Adrenal gland (tissue), 9 donors: ENCODE measurements at regions not wholly inside any gene's neighbourhood (a gene's known extent, or its start where the extent isn't known, plus 50 kb on each side); places are given as distances from the start of the nearest gene placed in this dataset.

Experiments
- DNase-seq, 7 donors: peaks; one replicate each; pipeline ENCODE4 v3.0.0-alpha.2; 2019 to 2020
- H3K27ac ChIP-seq, 5 donors: fragments of 200-600 bp; sonication (generic) in 4 of 5; 1 replicate in 3 of 5; 2 replicates in 2 of 5; pipeline versions ENCODE4 v1.5.1 to v1.8.0; 2016 to 2020; ENCODE audit warnings: mild to moderate bottlenecking in 1 of 5
- H3K27me3 ChIP-seq: fragments of 200-600 bp; 2 replicates; pipeline ENCODE4 v1.8.0; 2021
- H3K36me3 ChIP-seq, 2 donors: fragments of 200-600 bp; replicated peaks in 1 of 2; 1 replicate in 1 of 2; 2 replicates in 1 of 2; pipeline versions ENCODE4 v1.5.1 to v1.8.0; 2018 to 2022
- H3K4me1 ChIP-seq, 2 donors: fragments of 200-600 bp; replicated peaks in 1 of 2; 1 replicate in 1 of 2; 2 replicates in 1 of 2; pipeline versions ENCODE4 v1.5.1 to v1.8.0; 2018 to 2021
- H3K4me3 ChIP-seq, 4 donors: fragments of 200-600 bp; sonication (generic) in 3 of 4; one replicate each; pipeline ENCODE4 v1.5.1; 2016 to 2018
- H3K9me3 ChIP-seq, 3 donors: fragments of 200-600 bp; sonication (generic) in 1 of 3; replicated peaks in 1 of 3; 1 replicate in 2 of 3; 2 replicates in 1 of 3; pipeline versions ENCODE4 v1.5.1 to v1.8.0; 2016 to 2021
- POLR2A ChIP-seq, 2 donors: fragments of 450-650 bp; IDR thresholded peaks; one replicate each; pipeline ENCODE4 v1.6.1; 2017; ENCODE audit warnings: antibody characterized with exemption in 2 of 2, mild to moderate bottlenecking in 2 of 2, moderate library complexity in 1 of 2
- WGBS, 4 donors: extraction: QIAGEN DNeasy Blood & Tissue Kit in 2 of 4; methylation state at CpG; one replicate each; pipeline versions ENCODE4 v1.1.5 to v1.1.7; 2013 to 2017; 5-methylcytosine and 5-hydroxymethylcytosine counted together
- intact Hi-C, 2 donors: fragments of 100-400 bp; cut with DNase I; formaldehyde crosslinking; loops; one replicate each; pipeline versions ENCODE4 v1.14.1 to v1.15.0; 2022 to 2023
- TF ChIP-seq, protein P1 (sequence below), 6 experiments: fragments of 450-650 bp in 4 of 6; fragments of 200-600 bp in 2 of 6; sonication (generic) in 1 of 6; IDR thresholded peaks; 1 replicate in 5 of 6; 2 replicates in 1 of 6; pipeline versions ENCODE4 v1.5.1 to v1.8.0; 2016 to 2021; ENCODE audit warnings: antibody characterized with exemption in 6 of 6, mild to moderate bottlenecking in 2 of 6, moderate library complexity in 1 of 6
- donor health status: healthy with polysubstance abuse.
- donor health status: Bipolar disorder and iron deficiency.
- donor health status: DM: yes; HTN: yes; CAD: no.
- donor health status: DM: no; HTN: no; CAD: no.
- donor health status: DM: no; HTN: no; CAD: no.

DNA sequence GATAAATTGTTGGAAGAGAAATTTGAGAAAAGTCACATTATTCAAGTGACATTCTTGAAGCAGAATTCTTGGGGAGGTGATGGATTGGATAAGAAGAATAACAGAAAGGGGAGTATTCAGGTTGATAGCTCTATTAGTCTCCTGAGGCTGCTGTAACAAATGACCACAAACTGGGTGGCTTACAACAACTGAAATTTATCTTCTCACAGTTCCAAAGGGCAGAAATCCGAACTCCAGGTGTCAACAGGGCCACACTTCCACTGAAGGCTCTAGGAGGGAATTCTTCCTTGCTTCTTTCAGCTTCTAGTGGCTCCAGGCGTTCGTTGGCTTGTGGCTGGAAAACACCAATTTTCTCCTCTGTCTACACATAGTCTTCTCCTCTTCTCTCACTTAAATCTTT is 99.8 kb downstream of the TES start:
- Histone ChIP-seq H3K27ac (no peak overlapping the region), H3K4me1 (no peaks in the 10 kb centered on the region), H3K27me3 (no peaks in the 10 kb centered on the region), H3K36me3 (no peaks in the 10 kb centered on the region), H3K4me3 (no peak overlapping the region), H3K9me3 (no peaks in the 10 kb centered on the region)
- intact Hi-C loops: no loop called here
- TF ChIP-seq POLR2A (IDR thresholded peaks at IDR 0.05): no peak
- TF ChIP-seq, protein P1, sequence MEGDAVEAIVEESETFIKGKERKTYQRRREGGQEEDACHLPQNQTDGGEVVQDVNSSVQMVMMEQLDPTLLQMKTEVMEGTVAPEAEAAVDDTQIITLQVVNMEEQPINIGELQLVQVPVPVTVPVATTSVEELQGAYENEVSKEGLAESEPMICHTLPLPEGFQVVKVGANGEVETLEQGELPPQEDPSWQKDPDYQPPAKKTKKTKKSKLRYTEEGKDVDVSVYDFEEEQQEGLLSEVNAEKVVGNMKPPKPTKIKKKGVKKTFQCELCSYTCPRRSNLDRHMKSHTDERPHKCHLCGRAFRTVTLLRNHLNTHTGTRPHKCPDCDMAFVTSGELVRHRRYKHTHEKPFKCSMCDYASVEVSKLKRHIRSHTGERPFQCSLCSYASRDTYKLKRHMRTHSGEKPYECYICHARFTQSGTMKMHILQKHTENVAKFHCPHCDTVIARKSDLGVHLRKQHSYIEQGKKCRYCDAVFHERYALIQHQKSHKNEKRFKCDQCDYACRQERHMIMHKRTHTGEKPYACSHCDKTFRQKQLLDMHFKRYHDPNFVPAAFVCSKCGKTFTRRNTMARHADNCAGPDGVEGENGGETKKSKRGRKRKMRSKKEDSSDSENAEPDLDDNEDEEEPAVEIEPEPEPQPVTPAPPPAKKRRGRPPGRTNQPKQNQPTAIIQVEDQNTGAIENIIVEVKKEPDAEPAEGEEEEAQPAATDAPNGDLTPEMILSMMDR (IDR thresholded peaks at IDR 0.05): no peak
- 69 to 85% (median 79%) methylated on average over 3 of the region's 3 CpGs for WGBS, 4 donors
- no peak for DNase-seq

DNA sequence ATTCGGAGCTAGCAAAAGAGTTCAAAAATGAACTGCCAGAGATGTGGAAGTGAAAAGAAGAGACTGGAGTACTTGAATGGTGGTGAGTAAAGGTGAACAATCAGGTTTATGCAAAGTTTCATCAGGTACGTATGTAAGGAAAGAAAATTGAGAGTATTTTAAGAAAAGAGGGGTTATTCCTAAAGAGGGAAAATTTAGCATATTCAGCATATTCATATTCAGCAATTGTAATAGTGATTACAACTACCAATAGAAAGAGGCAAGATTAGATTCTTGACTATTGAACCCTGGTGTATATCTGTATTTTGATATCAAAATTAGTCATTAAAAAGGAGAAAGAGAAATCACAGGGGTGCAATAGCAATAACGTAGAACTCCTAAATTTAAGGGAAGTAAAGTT is 100.9 kb downstream of the TES start:
- no peak overlapping the region for H3K4me3 ChIP-seq
- intact Hi-C loops: no loop called here
- H3K36me3 ChIP-seq: no peaks in the 10 kb centered on the region
- TF ChIP-seq, protein P1 (IDR thresholded peaks at IDR 0.05): no peak
- no peak for TF ChIP-seq POLR2A (IDR thresholded peaks at IDR 0.05)
- H3K27ac ChIP-seq: no peak overlapping the region
- no peaks in the 10 kb centered on the region for H3K4me1 ChIP-seq
- no peak for DNase-seq
- H3K9me3 ChIP-seq: no peaks in the 10 kb centered on the region
- no peaks in the 10 kb centered on the region for H3K27me3 ChIP-seq
- 86 to 91% (median 90%) methylated on average over 3 of the region's 3 CpGs for WGBS, 4 donors

DNA sequence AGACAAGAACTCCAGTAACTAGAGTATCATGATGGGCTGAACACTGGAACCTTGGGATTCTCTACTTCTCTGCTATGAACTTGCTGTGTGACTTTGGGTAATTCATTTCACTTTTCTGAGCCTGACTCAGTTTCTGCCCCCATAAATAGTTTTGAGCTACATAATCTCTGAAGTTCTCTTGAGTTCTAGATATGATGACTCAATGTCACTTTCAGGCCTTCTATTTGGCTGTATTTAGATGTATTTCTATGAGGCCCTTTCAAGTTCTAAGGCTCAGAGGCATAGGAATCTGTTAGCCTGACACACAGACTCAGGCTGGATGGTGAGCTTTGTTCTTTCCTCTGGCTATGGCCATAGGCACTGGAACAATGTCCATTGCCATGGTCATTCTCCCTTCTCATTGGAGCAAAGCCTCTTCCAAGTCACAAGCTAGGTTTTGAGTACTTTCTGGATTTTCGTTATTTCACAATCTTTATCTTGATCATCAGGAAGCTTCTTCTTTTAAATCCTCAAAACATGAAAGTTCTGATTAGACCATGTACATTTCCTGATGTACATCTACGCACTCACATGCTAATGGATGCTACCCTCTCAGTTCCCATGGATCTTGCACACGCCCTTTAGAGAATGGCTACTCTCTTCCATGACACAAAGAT is 101.6 kb downstream of the TES start:
- Histone ChIP-seq H3K4me3 (no peak overlapping the region), H3K36me3 (no peaks in the 10 kb centered on the region), H3K4me1 (peaks cover 0 to 4% of the 10 kb centered on the region in 2 donors), H3K27me3 (no peaks in the 10 kb centered on the region), H3K27ac (no peak overlapping the region), H3K9me3 (no peaks in the 10 kb centered on the region)
- 90 to 94% (median 90%) methylated on average over 3 of the region's 3 CpGs for WGBS, 4 donors
- intact Hi-C loops: no loop called here
- TF ChIP-seq POLR2A (IDR thresholded peaks at IDR 0.05): no peak
- TF ChIP-seq, protein P1 (IDR thresholded peaks at IDR 0.05): no peak
- DNase-seq: no peak

DNA sequence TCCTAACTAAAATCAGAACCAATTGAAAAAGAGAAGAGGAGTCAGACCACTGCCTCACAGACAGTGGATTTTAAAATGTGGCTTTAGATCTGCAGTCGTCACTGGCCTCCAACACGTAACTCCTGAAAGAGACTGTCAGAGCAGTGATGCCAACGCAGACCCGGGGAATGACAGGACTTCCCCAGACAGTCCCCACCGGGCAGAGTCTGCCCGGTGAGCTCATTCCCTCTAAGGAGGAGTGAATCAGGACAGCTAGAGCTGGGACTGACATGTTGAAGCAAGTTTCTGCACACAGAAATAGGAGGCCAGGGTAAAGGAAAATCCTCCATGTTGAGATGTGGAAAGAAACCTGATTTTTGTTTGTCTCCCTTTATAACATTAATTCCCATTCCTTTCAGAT is 105.0 kb downstream of the TES start:
- H3K27me3 ChIP-seq: no peaks in the 10 kb centered on the region
- H3K9me3 ChIP-seq: no peaks in the 10 kb centered on the region
- no peak overlapping the region for H3K4me3 ChIP-seq
- intact Hi-C loops: no loop called here
- H3K27ac ChIP-seq: no peak overlapping the region
- TF ChIP-seq, protein P1 (IDR thresholded peaks at IDR 0.05): no peak
- no peak for TF ChIP-seq POLR2A (IDR thresholded peaks at IDR 0.05)
- WGBS, 4 donors: 86 to 93% (median 92%) methylated on average over 6 of the region's 6 CpGs
- no peaks in the 10 kb centered on the region for H3K36me3 ChIP-seq
- H3K4me1 ChIP-seq: peaks cover 0 to 7% of the 10 kb centered on the region in 2 donors
- no peak for DNase-seq
